ENCODE measurements at regions not wholly inside any gene's neighbourhood (a gene's known extent, or its start where the extent isn't known, plus 50 kb on each side); places are given as distances from the start of the nearest gene placed in this dataset.

DNA sequence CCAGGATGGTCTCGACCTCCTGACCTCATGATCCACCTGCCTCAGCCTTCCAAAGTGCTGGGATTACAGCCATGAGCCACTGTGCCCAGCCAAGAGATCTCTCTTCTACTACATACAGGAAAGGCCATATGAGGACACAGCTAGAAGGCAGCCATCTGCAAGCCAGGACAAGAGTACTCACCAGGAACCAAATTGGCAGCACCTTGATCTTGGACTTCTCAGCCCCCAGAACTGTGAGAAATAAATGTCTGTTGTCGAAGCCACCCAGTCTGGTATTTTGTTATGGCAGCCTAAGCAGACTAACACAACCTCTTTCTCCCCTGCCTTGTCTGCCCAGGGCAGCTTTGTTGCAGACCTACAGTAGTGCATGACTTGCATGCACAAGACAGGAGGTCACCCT is 211.3 kb upstream of the HAAO start:
- Histone ChIP-seq H3K36me3 (ENCODE audit: control insufficient read depth, low read length) (no peaks in the 10 kb centered on the region), H3K27me3 (ENCODE audit: control insufficient read depth, low read length) (no peaks in the 10 kb centered on the region; the same call in 1 of the 2 replicates), H3K4me1 (ENCODE audit: control insufficient read depth, low read length) (peaks cover 3% of the 10 kb centered on the region; the same call in 1 of the 2 replicates), H3F3A (ENCODE audit: control insufficient read depth, insufficient read depth) (no peaks in the 10 kb centered on the region), H3K9me2 (replicated peaks; ENCODE audit: control insufficient read depth, low read length) (no peaks in the 10 kb centered on the region), H4K20me1 (ENCODE audit: control insufficient read depth, insufficient read depth, low read depth, low read length) (no peaks in the 10 kb centered on the region), H3K79me2 (ENCODE audit: control insufficient read depth, low read length) (no peaks in the 10 kb centered on the region), H3K4me3 (ENCODE audit: low read length) (no peak overlapping the region), H3K27ac (ENCODE audit: low read depth, low read length) (no peak overlapping the region), H3K9me3 (ENCODE audit: control insufficient read depth, insufficient read depth, low read length) (no peaks in the 10 kb centered on the region), H3K4me2 (ENCODE audit: low read length) (no peak overlapping the region)
- TF ChIP-seq, protein P1, sequence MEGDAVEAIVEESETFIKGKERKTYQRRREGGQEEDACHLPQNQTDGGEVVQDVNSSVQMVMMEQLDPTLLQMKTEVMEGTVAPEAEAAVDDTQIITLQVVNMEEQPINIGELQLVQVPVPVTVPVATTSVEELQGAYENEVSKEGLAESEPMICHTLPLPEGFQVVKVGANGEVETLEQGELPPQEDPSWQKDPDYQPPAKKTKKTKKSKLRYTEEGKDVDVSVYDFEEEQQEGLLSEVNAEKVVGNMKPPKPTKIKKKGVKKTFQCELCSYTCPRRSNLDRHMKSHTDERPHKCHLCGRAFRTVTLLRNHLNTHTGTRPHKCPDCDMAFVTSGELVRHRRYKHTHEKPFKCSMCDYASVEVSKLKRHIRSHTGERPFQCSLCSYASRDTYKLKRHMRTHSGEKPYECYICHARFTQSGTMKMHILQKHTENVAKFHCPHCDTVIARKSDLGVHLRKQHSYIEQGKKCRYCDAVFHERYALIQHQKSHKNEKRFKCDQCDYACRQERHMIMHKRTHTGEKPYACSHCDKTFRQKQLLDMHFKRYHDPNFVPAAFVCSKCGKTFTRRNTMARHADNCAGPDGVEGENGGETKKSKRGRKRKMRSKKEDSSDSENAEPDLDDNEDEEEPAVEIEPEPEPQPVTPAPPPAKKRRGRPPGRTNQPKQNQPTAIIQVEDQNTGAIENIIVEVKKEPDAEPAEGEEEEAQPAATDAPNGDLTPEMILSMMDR (IDR thresholded peaks at IDR 0.05; ENCODE audit: low read depth, low read length, poor library complexity, severe bottlenecking) = no peak
- TF ChIP-seq EZH2phosphoT487 (IDR thresholded peaks at IDR 0.05; ENCODE audit: borderline replicate concordance, low read length) = no peak

DNA sequence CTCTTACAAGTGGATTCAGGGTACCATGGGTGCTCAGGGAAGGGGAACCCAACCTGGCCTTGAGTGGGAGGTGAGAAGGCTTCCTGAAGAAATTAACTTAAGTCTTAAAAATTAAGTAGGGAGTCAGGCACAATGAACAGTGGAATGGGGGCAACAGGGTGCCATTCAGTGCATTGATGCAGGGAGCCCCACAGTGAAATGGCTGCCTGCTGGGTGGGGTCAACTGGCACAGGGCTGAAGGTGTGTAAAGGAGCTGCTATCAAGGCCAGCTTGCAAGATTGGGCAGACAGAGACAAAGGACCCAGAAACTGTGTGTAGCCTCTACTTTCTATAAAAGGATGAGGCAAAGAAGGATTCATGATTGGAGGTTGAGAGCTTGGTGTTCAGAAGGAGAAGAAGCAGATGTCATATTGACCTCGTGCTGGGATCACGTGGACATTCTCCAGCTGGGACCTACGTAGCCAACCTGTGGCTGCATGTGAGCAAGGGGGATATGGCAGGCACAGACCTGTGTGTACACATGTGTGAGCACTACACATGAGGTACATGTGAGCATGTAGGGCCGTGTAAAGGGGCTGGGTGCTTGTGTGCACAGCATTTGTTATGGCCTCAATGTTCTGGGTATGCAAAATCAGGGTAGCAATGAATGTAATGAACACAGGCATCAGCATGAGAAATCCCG is 209.5 kb upstream of the HAAO start:
- TF ChIP-seq, protein P1 (IDR thresholded peaks at IDR 0.05; ENCODE audit: low read depth, low read length, poor library complexity, severe bottlenecking) = no peak
- TF ChIP-seq EZH2phosphoT487 (IDR thresholded peaks at IDR 0.05; ENCODE audit: borderline replicate concordance, low read length) = no peak

DNA sequence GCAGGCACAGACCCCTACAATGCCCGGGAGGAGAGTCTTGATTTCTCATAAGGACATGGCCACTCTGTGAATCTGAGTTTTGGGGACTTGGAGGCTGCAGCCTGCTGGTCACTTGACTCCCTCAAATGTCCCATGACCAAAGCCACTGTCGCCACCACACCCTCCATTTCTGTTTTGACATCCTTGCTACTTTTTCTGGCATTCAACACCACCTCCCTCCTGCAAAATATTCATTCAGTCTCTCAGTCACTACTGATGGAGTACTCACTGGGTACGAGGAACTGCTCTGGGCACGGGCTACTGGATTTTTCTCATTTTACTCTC is 208.6 kb upstream of the HAAO start:
- TF ChIP-seq EZH2phosphoT487 (IDR thresholded peaks at IDR 0.05; ENCODE audit: borderline replicate concordance, low read length) = no peak
- TF ChIP-seq, protein P1 (IDR thresholded peaks at IDR 0.05; ENCODE audit: low read depth, low read length, poor library complexity, severe bottlenecking) = no peak
- Histone ChIP-seq H3K79me2 (ENCODE audit: control insufficient read depth, low read length) (no peaks in the 10 kb centered on the region), H3F3A (ENCODE audit: control insufficient read depth, insufficient read depth) (no peaks in the 10 kb centered on the region), H3K4me3 (ENCODE audit: low read length) (no peak overlapping the region), H3K27ac (ENCODE audit: low read depth, low read length) (no peak overlapping the region), H3K36me3 (ENCODE audit: control insufficient read depth, low read length) (no peaks in the 10 kb centered on the region), H3K4me2 (ENCODE audit: low read length) (no peak overlapping the region), H4K20me1 (ENCODE audit: control insufficient read depth, insufficient read depth, low read depth, low read length) (no peaks in the 10 kb centered on the region), H3K9me3 (ENCODE audit: control insufficient read depth, insufficient read depth, low read length) (no peaks in the 10 kb centered on the region), H3K4me1 (ENCODE audit: control insufficient read depth, low read length) (peaks cover 3% of the 10 kb centered on the region; the same call in 1 of the 2 replicates), H3K9me2 (replicated peaks; ENCODE audit: control insufficient read depth, low read length) (no peaks in the 10 kb centered on the region), H3K27me3 (ENCODE audit: control insufficient read depth, low read length) (no peaks in the 10 kb centered on the region; the same call in 1 of the 2 replicates)

More for the DNA sequence above, 209.5 kb upstream of the HAAO start:
- H3K4me2 ChIP-seq (ENCODE audit: low read length) = no peak overlapping the region
- H3K4me1 ChIP-seq (ENCODE audit: control insufficient read depth, low read length) = peaks cover 3% of the 10 kb centered on the region; the same call in 1 of the 2 replicates
- H3K27me3 ChIP-seq (ENCODE audit: control insufficient read depth, low read length) = no peaks in the 10 kb centered on the region; the same call in 1 of the 2 replicates
- no peaks in the 10 kb centered on the region for H3K9me3 ChIP-seq (ENCODE audit: control insufficient read depth, insufficient read depth, low read length)
- H3F3A ChIP-seq (ENCODE audit: control insufficient read depth, insufficient read depth) = no peaks in the 10 kb centered on the region
- H3K36me3 ChIP-seq (ENCODE audit: control insufficient read depth, low read length) = no peaks in the 10 kb centered on the region
- H3K9me2 ChIP-seq (replicated peaks; ENCODE audit: control insufficient read depth, low read length) = no peaks in the 10 kb centered on the region
- H3K79me2 ChIP-seq (ENCODE audit: control insufficient read depth, low read length) = no peaks in the 10 kb centered on the region
- H3K4me3 ChIP-seq (ENCODE audit: low read length) = no peak overlapping the region
- no peaks in the 10 kb centered on the region for H4K20me1 ChIP-seq (ENCODE audit: control insufficient read depth, insufficient read depth, low read depth, low read length)
- H3K27ac ChIP-seq (ENCODE audit: low read depth, low read length) = no peak overlapping the region
